ENCODE measurements at regions not wholly inside any gene's neighbourhood (a gene's known extent, or its start where the extent isn't known, plus 50 kb on each side); places are given as distances from the start of the nearest gene placed in this dataset.

- TF ChIP-seq TEAD1 (CRISPR knock-in tag; IDR thresholded peaks at IDR 0.05) (no peak), NCOA1 (IDR thresholded peaks at IDR 0.05; ENCODE audit: low read depth) (no peak), ADNP (tag; IDR thresholded peaks at IDR 0.05) (no peak)
- TF ChIP-seq, protein P1, sequence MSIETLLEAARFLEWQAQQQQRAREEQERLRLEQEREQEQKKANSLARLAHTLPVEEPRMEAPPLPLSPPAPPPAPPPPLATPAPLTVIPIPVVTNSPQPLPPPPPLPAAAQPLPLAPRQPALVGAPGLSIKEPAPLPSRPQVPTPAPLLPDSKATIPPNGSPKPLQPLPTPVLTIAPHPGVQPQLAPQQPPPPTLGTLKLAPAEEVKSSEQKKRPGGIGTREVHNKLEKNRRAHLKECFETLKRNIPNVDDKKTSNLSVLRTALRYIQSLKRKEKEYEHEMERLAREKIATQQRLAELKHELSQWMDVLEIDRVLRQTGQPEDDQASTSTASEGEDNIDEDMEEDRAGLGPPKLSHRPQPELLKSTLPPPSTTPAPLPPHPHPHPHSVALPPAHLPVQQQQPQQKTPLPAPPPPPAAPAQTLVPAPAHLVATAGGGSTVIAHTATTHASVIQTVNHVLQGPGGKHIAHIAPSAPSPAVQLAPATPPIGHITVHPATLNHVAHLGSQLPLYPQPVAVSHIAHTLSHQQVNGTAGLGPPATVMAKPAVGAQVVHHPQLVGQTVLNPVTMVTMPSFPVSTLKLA (conservative IDR thresholded peaks at IDR 0.05): no peak
Observed at GRCh38 chr15:100785181-100786138, 94.2 kb upstream of the ALDH1A3 start (continued).

GRCh38 chr15:100786139-100786531 is 93.5 kb upstream of the ALDH1A3 start:
- Histone ChIP-seq H3K27ac (ENCODE audit: extremely low read depth, low read depth, low read length) (no peak overlapping the region), H3K4me1 (replicated peaks in 1 of 2; ENCODE audit: control insufficient read depth in 2 of 2, insufficient read depth in 2 of 2, low read length in 2 of 2) (no peaks in the 10 kb centered on the region), H3K9me1 (ENCODE audit: control insufficient read depth, insufficient read depth, low read length) (no peaks in the 10 kb centered on the region), H2AFZ (ENCODE audit: low read depth, low read length) (no peak overlapping the region), H3K4me2 (ENCODE audit: insufficient read depth, low read length) (no peak overlapping the region), H3K4me3 (no peak overlapping the region), H3K79me2 (ENCODE audit: control insufficient read depth, insufficient read depth, low read length) (no peaks in the 10 kb centered on the region), H3K9ac (ENCODE audit: insufficient read depth in 1 of 2, low read depth in 2 of 2, low read length in 2 of 2) (no peak overlapping the region), H3K27me3 (ENCODE audit: control insufficient read depth in 2 of 2, insufficient read depth in 2 of 2, low read length in 2 of 2) (peaks cover 12 to 50% of the 10 kb centered on the region in 2 experiments; a peak in 4 of 5 replicates), H4K20me1 (replicated peaks; ENCODE audit: control insufficient read depth, insufficient read depth, low read length) (no peaks in the 10 kb centered on the region), H3K9me3 (replicated peaks; ENCODE audit: control insufficient read depth, insufficient read depth, low read depth, low read length) (no peaks in the 10 kb centered on the region), H3K36me3 (ENCODE audit: control insufficient read depth, insufficient read depth, low read length) (no peaks in the 10 kb centered on the region)
- BruUV-seq (replicated peaks): no TSS peak
- ATAC-seq (no peak), DNase-seq (ENCODE audit: extremely low read depth in 1 of 4, low spot score in 3 of 4) (no peak), FAIRE-seq (peak; percentile 15)
- ChIA-PET CTCF (ENCODE audit: low intra/inter-chr PET ratio) (no interaction called here), POLR2A (no interaction called here)
- intact Hi-C loops (cut with micrococcal nuclease): no loop called here
- 0% methylated on average over 3 of the region's 5 CpGs for WGBS (ENCODE audit: insufficient coverage, low coverage, missing lambda C conversion rate)
- in situ Hi-C loops (cut with MboI): no loop called here
- no peak for TF ChIP-seq MIER1 (IDR thresholded peaks at IDR 0.05; ENCODE audit: low read depth)
- no peak for TF ChIP-seq SIN3B (IDR thresholded peaks at IDR 0.05; ENCODE audit: low read depth)
- TF ChIP-seq, protein P2, sequence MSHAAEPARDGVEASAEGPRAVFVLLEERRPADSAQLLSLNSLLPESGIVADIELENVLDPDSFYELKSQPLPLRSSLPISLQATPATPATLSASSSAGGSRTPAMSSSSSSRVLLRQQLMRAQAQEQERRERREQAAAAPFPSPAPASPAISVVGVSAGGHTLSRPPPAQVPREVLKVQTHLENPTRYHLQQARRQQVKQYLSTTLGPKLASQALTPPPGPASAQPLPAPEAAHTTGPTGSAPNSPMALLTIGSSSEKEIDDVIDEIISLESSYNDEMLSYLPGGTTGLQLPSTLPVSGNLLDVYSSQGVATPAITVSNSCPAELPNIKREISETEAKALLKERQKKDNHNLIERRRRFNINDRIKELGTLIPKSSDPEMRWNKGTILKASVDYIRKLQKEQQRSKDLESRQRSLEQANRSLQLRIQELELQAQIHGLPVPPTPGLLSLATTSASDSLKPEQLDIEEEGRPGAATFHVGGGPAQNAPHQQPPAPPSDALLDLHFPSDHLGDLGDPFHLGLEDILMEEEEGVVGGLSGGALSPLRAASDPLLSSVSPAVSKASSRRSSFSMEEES (CRISPR knock-in tag; IDR thresholded peaks at IDR 0.05): no peak
- no peak for TF ChIP-seq CEBPG (CRISPR knock-in tag; IDR thresholded peaks at IDR 0.05)
- TF ChIP-seq CEBPG (tag; conservative IDR thresholded peaks at IDR 0.05 in 1 of 2, IDR thresholded peaks at IDR 0.05 in 1 of 2): no peak
- TF ChIP-seq, protein P3, sequence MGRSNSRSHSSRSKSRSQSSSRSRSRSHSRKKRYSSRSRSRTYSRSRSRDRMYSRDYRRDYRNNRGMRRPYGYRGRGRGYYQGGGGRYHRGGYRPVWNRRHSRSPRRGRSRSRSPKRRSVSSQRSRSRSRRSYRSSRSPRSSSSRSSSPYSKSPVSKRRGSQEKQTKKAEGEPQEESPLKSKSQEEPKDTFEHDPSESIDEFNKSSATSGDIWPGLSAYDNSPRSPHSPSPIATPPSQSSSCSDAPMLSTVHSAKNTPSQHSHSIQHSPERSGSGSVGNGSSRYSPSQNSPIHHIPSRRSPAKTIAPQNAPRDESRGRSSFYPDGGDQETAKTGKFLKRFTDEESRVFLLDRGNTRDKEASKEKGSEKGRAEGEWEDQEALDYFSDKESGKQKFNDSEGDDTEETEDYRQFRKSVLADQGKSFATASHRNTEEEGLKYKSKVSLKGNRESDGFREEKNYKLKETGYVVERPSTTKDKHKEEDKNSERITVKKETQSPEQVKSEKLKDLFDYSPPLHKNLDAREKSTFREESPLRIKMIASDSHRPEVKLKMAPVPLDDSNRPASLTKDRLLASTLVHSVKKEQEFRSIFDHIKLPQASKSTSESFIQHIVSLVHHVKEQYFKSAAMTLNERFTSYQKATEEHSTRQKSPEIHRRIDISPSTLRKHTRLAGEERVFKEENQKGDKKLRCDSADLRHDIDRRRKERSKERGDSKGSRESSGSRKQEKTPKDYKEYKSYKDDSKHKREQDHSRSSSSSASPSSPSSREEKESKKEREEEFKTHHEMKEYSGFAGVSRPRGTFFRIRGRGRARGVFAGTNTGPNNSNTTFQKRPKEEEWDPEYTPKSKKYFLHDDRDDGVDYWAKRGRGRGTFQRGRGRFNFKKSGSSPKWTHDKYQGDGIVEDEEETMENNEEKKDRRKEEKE (IDR thresholded peaks at IDR 0.05; ENCODE audit: borderline replicate concordance in 1 of 2, control insufficient read depth in 1 of 2, low read depth in 2 of 2, low read length in 1 of 2): no peak
- no peak for TF ChIP-seq POU5F1 (IDR thresholded peaks at IDR 0.05; ENCODE audit: borderline replicate concordance, low read depth, low read length, partially characterized antibody)
- no peak for TF ChIP-seq MCM7 (IDR thresholded peaks at IDR 0.05)

All from K562 (cell line).